ENCODE measurements at regions not wholly inside any gene's neighbourhood (a gene's known extent, or its start where the extent isn't known, plus 50 kb on each side); places are given as distances from the start of the nearest gene placed in this dataset.

DNA sequence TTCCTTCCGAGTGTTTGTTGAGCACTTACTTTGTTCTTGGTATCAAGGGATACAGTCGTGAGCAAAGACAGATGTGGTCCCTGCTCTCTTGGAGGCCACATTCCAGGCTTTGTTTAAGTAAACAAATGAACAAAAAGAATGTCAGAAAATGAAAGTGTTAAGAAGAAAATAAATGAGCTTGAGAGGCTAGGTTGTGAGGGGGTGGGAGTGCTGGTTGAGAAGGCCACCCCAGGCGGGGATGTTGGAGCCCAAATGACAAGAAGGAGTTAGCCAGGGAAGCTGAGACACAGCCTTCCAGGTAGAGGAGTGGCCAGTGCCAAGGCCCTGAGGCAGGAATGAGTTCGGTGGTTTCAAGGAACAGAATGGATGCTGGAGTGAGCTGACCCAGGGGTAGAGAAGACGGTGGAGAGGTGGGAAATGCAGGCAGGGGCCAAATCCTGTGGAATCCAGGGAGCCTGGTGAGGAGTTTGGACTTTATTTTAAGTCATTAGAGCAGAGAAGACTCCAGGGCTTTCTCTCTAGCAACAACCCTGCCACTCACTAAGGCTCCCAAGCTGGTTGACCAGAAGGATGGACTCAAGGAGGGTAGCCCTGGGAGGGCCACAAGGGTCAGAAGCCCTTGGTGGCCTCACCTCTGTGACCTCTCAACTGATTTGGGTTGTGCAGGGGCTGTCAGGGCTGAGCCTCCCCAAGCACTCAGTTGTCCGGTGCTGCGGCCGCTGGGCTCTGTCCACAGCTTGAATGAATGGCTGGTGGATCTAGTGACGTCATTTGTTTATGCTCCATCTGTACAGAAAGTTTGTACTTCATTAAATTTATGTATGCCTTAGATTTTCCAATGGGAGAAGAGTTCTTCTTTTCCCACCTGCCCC is 66.0 kb upstream of the STX16 start:
- Histone ChIP-seq H3K4me3 (ENCODE audit: insufficient read depth, low read depth, low read length) (no peak overlapping the region), H3K36me3 (replicated peaks; ENCODE audit: control insufficient read depth, insufficient read depth, low read length) (no peaks in the 10 kb centered on the region), H3K27me3 (ENCODE audit: control insufficient read depth, insufficient read depth, low read length) (no peaks in the 10 kb centered on the region)
- DNase-seq, result no peak

- H3K4me3 ChIP-seq (ENCODE audit: insufficient read depth, low read depth, low read length), result no peak overlapping the region
- H3K36me3 ChIP-seq (replicated peaks; ENCODE audit: control insufficient read depth, insufficient read depth, low read length), result no peaks in the 10 kb centered on the region
- no peak for DNase-seq
- no peaks in the 10 kb centered on the region for H3K27me3 ChIP-seq (ENCODE audit: control insufficient read depth, insufficient read depth, low read length)
These were observed 66.8 kb upstream of the STX16 start for GRCh38 chr20:58584051-58584824.

GRCh38 chr20:58583586-58583985 is 67.5 kb upstream of the STX16 start:
- Histone ChIP-seq H3K36me3 (replicated peaks; ENCODE audit: control insufficient read depth, insufficient read depth, low read length) (no peaks in the 10 kb centered on the region), H3K4me3 (ENCODE audit: insufficient read depth, low read depth, low read length) (no peak overlapping the region), H3K27me3 (ENCODE audit: control insufficient read depth, insufficient read depth, low read length) (no peaks in the 10 kb centered on the region)
- peak; percentile 66 for DNase-seq

DNA sequence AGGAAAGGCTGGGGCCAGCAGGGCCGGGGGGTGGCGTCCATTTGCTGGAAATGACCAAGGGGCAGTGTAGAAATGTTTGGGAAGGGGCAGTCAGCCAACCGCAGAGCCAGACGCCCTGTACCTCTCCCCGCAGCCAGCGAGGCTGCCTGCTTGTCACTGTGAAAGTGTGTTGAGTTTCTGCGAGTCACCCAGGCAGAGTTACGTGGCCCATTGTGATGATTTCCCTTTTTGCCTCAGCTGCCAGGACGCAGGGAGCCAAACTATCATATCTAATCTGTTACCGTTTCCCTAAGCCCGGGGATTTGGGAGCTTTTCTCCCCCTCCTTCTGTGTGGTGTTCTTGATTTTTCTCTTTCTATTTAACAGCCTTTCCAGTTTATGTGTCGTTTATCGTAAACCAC is 67.9 kb upstream of the STX16 start:
- Histone ChIP-seq H3K36me3 (replicated peaks; ENCODE audit: control insufficient read depth, insufficient read depth, low read length) (no peaks in the 10 kb centered on the region), H3K27me3 (ENCODE audit: control insufficient read depth, insufficient read depth, low read length) (no peaks in the 10 kb centered on the region; the same call in 1 of the 2 replicates), H3K4me3 (ENCODE audit: insufficient read depth, low read depth, low read length) (no peak overlapping the region)
- no peak for DNase-seq

DNA sequence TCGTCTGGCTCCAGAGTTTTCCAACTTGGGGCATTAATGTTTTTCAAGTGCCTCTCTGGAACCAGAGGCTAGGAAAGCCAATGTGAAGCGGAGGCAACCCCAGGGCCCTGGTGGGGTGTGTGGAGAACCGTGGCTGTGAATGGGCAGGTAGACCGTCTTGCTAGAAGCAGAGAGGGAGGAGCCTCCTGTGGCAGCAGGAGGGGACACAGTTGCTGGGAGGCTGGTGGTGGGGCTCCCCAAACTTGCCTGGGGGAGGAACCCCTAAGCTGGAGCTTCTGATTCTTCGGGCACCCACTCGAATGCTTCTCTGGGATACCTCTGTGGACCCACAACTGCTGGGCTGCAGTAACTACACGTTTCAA is 65.3 kb upstream of the APCDD1L start:
- DNase-seq, result no peak
- no peaks in the 10 kb centered on the region; the same call in 1 of the 2 replicates for H3K27me3 ChIP-seq (ENCODE audit: control insufficient read depth, insufficient read depth, low read length)
- no peak overlapping the region for H3K4me3 ChIP-seq (ENCODE audit: insufficient read depth, low read depth, low read length)
- H3K36me3 ChIP-seq (replicated peaks; ENCODE audit: control insufficient read depth, insufficient read depth, low read length), result no peaks in the 10 kb centered on the region

- H3K27me3 ChIP-seq (ENCODE audit: control insufficient read depth, insufficient read depth, low read length), result no peaks in the 10 kb centered on the region; the same call in 1 of the 2 replicates
- DNase-seq, result no peak
- H3K4me3 ChIP-seq (ENCODE audit: insufficient read depth, low read depth, low read length), result no peak overlapping the region
- no peaks in the 10 kb centered on the region for H3K36me3 ChIP-seq (replicated peaks; ENCODE audit: control insufficient read depth, insufficient read depth, low read length)
These were observed 64.7 kb upstream of the APCDD1L start for GRCh38 chr20:58579819-58580473.

GRCh38 chr20:58579069-58579818 is 64.0 kb upstream of the APCDD1L start:
- no peak overlapping the region for H3K4me3 ChIP-seq (ENCODE audit: insufficient read depth, low read depth, low read length)
- no peak for DNase-seq
- H3K27me3 ChIP-seq (ENCODE audit: control insufficient read depth, insufficient read depth, low read length), result no peaks in the 10 kb centered on the region; the same call in 1 of the 2 replicates
- no peaks in the 10 kb centered on the region for H3K36me3 ChIP-seq (replicated peaks; ENCODE audit: control insufficient read depth, insufficient read depth, low read length)

- H3K4me3 ChIP-seq (ENCODE audit: insufficient read depth, low read depth, low read length), result no peak overlapping the region
- DNase-seq, result no peak
- no peaks in the 10 kb centered on the region for H3K36me3 ChIP-seq (replicated peaks; ENCODE audit: control insufficient read depth, insufficient read depth, low read length)
- H3K27me3 ChIP-seq (ENCODE audit: control insufficient read depth, insufficient read depth, low read length), result no peaks in the 10 kb centered on the region; the same call in 1 of the 2 replicates
These were observed 62.8 kb upstream of the APCDD1L start for GRCh38 chr20:58577871-58578598.

DNA sequence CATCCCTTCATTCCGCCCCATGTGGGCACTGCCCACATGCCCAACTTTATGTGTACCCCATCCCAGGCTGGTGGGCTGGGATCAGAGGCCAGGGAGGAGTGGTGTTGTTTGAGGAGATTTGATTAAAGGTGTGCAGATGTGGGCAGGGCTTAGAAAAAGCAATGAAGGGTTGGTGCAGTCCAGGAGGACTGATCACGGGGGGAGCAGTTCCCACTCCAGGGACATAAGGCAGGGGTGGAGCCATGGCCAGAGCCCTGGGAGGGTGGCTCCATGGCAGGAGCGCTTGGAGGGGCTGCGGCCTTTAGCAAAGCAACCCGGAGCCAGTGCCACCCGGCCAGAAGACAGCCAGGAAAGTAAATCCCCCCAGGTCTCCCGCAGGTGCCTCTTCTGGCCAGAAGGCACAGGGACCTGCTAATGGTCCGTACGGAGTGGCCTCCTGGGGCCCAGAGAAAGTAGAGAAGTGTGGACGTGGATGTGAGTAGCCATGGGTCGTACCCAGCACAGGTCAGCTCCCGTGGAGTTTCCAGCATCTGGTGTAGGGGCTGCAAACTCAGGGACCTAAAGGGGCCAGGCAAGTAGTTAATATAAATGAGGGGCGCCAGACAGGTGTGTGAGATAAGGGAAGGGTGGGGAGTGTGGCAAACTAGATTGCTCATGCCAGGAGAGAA is 62.1 kb upstream of the APCDD1L start:
- Histone ChIP-seq H3K36me3 (replicated peaks; ENCODE audit: control insufficient read depth, insufficient read depth, low read length) (no peaks in the 10 kb centered on the region), H3K4me3 (ENCODE audit: insufficient read depth, low read depth, low read length) (no peak overlapping the region), H3K27me3 (ENCODE audit: control insufficient read depth, insufficient read depth, low read length) (no peaks in the 10 kb centered on the region; the same call in 1 of the 2 replicates)
- no peak for DNase-seq

DNA sequence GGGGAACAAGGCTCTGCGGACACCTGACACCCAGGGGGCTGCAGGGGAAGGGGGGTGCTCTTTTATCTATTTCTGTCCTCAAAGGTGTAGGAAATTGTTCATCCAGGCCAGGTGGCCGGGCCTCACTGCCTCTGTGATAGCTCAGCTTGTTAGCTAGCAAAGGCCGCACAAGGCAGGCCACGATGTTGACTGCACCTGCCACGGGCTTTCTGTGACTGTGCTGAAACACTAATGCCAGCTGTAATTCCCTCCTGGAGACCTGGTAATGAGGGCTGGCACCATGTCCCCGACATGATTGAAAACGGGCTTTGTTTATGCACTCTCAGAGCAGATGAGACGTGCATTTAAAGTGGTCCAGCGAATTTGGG is 61.4 kb upstream of the APCDD1L start:
- no peaks in the 10 kb centered on the region; the same call in 1 of the 2 replicates for H3K27me3 ChIP-seq (ENCODE audit: control insufficient read depth, insufficient read depth, low read length)
- H3K36me3 ChIP-seq (replicated peaks; ENCODE audit: control insufficient read depth, insufficient read depth, low read length), result no peaks in the 10 kb centered on the region
- DNase-seq, result no peak
- no peak overlapping the region for H3K4me3 ChIP-seq (ENCODE audit: insufficient read depth, low read depth, low read length)

- Histone ChIP-seq H3K27me3 (ENCODE audit: control insufficient read depth, insufficient read depth, low read length) (no peaks in the 10 kb centered on the region; the same call in 1 of the 2 replicates), H3K4me3 (ENCODE audit: insufficient read depth, low read depth, low read length) (no peak overlapping the region), H3K36me3 (replicated peaks; ENCODE audit: control insufficient read depth, insufficient read depth, low read length) (no peaks in the 10 kb centered on the region)
- no peak for DNase-seq
These were observed 60.8 kb upstream of the APCDD1L start for GRCh38 chr20:58575776-58576602.

DNA sequence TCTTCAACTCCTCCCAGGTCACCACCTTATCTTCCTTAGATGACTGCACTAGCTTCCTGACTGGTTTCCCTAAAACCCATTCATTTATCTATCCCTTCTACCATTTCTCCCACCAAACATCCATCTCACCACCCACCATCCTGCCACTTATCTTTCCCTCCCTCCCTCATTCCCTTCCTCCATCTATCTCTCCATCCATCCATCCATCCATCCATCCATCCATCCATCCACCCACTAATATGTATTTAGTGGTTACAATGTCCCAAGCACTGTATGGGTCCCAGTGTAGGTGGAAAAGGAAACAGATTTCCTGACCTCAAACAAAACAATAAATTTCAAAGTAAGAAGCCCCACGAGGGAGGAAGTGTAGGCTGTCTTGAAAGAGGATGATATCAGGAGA is 59.3 kb upstream of the APCDD1L start:
- no peak for DNase-seq
- H3K36me3 ChIP-seq (replicated peaks; ENCODE audit: control insufficient read depth, insufficient read depth, low read length), result no peaks in the 10 kb centered on the region
- no peaks in the 10 kb centered on the region; the same call in 1 of the 2 replicates for H3K27me3 ChIP-seq (ENCODE audit: control insufficient read depth, insufficient read depth, low read length)
- no peak overlapping the region for H3K4me3 ChIP-seq (ENCODE audit: insufficient read depth, low read depth, low read length)

Measured in H7 (cell line).